ENCODE measurements at regions not wholly inside any gene's neighbourhood (a gene's known extent, or its start where the extent isn't known, plus 50 kb on each side); places are given as distances from the start of the nearest gene placed in this dataset. TPM values are rescaled to one million over a fixed set of nuclear protein-coding genes. Genes with fewer than 3 reads are reported as not detected.

- DNase-seq = no peak
These were observed 72.7 kb upstream of the AADAT start for GRCh38 chr4:170162416-170162815.

DNA sequence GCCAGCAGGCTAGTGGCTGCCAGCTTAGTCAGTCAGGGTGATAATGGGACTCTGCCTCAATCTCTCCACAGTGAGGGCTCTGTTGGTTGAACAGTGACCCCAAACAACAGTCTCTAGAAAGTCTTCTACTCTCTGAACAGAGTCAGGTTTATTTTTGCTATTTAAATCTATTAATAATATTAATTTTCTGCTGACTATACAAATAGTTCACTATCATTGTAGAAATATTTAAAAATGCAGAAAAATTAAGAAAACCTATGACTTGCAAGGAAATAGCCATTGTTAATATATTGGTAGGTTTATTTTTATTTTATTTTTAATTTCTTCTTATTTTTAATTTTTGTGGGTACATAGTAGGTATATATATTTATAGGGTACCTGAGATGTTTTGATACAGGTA lies 67.9 kb upstream of the AADAT start:
- no peak for DNase-seq

DNA sequence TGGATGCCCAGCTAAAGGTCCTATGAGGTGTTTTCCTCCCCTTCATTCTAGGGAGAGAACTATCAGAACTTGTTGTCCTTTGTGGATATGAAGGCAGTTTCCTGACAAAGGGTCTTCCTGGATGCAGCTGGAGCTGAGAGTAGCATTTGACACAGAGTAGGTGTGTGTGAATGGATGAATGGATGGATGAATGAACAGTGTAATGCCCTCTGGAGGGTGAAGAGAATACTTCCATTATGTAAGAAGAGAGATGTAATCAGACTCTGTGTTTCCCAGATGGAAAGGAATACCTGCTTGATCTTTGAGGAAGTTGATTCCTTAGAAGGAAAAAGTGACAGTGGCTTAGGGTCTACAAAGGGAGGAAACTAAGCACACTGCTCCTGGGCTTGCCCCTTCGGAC lies 55.4 kb upstream of the AADAT start:
- no peak for DNase-seq

GRCh38 chr4:170139764-170140163 lies 50.0 kb upstream of the AADAT start:
- DNase-seq = no peak

Small RNA genes lying in the stretch of these regions (small RNA-seq; reads per million reads assigned to genes)
- gene AC097486.1 (ENCODE audit: low replicate concordance) (not detected), gene MIR6082 (ENCODE audit: low replicate concordance) (not detected), gene RNU6ATAC13P (ENCODE audit: low replicate concordance) (not detected)

Measured in skin of body (tissue), 2 donors.